K562 (cell line): ENCODE measurements at regions not wholly inside any gene's neighbourhood (a gene's known extent, or its start where the extent isn't known, plus 50 kb on each side); places are given as distances from the start of the nearest gene placed in this dataset.

Experiments
- ATF7 ChIP-seq: fragments of 450-650 bp; IDR thresholded peaks from 2 replicates; pipeline ENCODE4 v1.7.1; 2014; ENCODE audit warnings: mild to moderate bottlenecking, moderate library complexity
- EZH2 ChIP-seq: IDR thresholded peaks from 2 replicates; pipeline ENCODE4 v1.6.1; 2012; ENCODE audit warnings: low read depth, mild to moderate bottlenecking, inconsistent platforms, low read length, borderline replicate concordance
- GATA2 ChIP-seq: sonication (generic); formaldehyde crosslinking; IDR thresholded peaks from 2 replicates; pipeline ENCODE4 v1.4.0; 2020; ENCODE audit warnings: mild to moderate bottlenecking, missing genetic modification reagents
- HES1 ChIP-seq: fragments of 450-650 bp; IDR thresholded peaks from 2 replicates; pipeline ENCODE4 v1.6.1; 2016; ENCODE audit warnings: low read depth, mild to moderate bottlenecking, moderate library complexity
- NR2C2 ChIP-seq, 2 experiments: fragments of 200-800 bp in 1 of 2; sonication (Bioruptor generic) in 1 of 2; sonication (generic) in 1 of 2; formaldehyde crosslinking in 1 of 2; IDR thresholded peaks; 2 replicates each; pipeline versions ENCODE4 v1.6.1 to v1.8.0; 2016 to 2022; ENCODE audit warnings: mild to moderate bottlenecking in 1 of 2, missing compliant biosample characterization in 1 of 2, missing genetic modification characterization in 1 of 2, missing genetic modification reagents in 1 of 2
- POLR3A ChIP-seq: IDR thresholded peaks from 2 replicates; pipeline ENCODE4 v1.6.1; 2011; ENCODE audit warnings: borderline replicate concordance, mild to moderate bottlenecking, moderate library complexity; ENCODE audit not compliant: insufficient read length, insufficient read depth; ENCODE audit errors: extremely low read depth
- SOX6 ChIP-seq: fragments of 450-650 bp; IDR thresholded peaks from 2 replicates; pipeline ENCODE4 v1.6.1; 2014; ENCODE audit warnings: mild to moderate bottlenecking
- YY1 ChIP-seq, 3 experiments: IDR thresholded peaks; 2 replicates each; pipeline ENCODE4 v1.6.1; 2011; ENCODE audit warnings: low read length in 2 of 3, mild to moderate bottlenecking in 2 of 3, moderate library complexity in 2 of 3, borderline replicate concordance in 1 of 3, control low read depth in 1 of 3, low read depth in 1 of 3; ENCODE audit not compliant: insufficient read depth in 3 of 3, insufficient replicate concordance in 2 of 3, control insufficient read depth in 1 of 3, insufficient read length in 1 of 3; ENCODE audit errors: extremely low read depth in 1 of 3

- no peak for TF ChIP-seq ATF7
- TF ChIP-seq HES1 = no peak
- TF ChIP-seq GATA2 (CRISPR knock-in tag) = no peak
- no peak for TF ChIP-seq NR2C2 (CRISPR knock-in tag; IDR thresholded peaks at IDR 0.05)
- TF ChIP-seq NR2C2 (tag; IDR thresholded peaks at IDR 0.05) = no peak
- no peak for TF ChIP-seq YY1 (IDR thresholded peaks at IDR 0.05; ENCODE audit: borderline replicate concordance in 1 of 3, control insufficient read depth in 1 of 3, extremely low read depth in 1 of 3, insufficient read depth in 3 of 3, insufficient read length in 1 of 3, insufficient replicate concordance in 2 of 3, low read depth in 1 of 3, low read length in 2 of 3)
- TF ChIP-seq SOX6 = no peak
- TF ChIP-seq EZH2 = no peak
- no peak for TF ChIP-seq POLR3A
Measured at GRCh38 chr22:46049726-46050450, 72.9 kb upstream of the WNT7B start.
